GM18868 (cell line): ENCODE measurements at regions not wholly inside any gene's neighbourhood (a gene's known extent, or its start where the extent isn't known, plus 50 kb on each side); places are given as distances from the start of the nearest gene placed in this dataset.

Experiments
- ATAC-seq: cut with Tn5 transposase; IDR thresholded peaks from one replicate; pipeline ENCODE4 v1.9.1; 2021; ENCODE audit warnings: mild to moderate bottlenecking, moderate library complexity; ENCODE audit not compliant: unreplicated experiment

DNA sequence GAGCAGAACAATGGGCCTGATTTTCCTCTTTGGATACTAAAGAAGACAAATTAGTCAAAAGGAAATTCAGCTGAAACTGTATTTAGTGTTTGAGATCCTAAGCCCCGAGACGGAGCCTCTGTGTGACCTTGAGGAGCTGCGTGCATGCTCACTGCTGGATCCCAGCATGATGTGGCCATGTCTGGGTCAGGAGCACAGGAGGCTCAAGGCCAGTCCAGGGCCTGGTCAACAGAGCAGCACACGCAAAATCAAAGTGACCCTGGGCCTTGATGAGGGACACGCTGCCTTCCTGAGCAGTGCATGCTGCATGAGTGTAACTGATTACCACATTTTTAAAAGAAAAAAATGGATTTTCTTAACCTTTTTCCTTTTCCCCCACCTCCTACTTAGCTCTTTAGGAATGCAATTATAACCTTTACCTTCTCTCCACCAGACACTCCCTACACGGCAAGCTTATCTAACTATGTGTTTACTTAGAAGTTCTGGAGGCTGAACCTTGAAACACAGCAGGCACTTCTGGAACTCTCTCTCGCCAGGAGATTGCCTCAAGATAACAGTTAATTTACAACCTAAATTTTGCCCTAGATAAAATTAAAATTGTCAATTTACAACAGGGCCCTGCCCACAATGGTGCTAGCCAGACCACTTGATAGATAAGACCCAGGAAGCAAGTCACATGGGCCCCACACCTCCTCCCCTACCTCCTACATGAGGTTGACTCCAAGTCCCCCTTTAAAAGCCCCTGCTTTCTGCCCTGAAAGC, 144.6 kb downstream of the LRIG2 start:
- no peak for ATAC-seq

DNA sequence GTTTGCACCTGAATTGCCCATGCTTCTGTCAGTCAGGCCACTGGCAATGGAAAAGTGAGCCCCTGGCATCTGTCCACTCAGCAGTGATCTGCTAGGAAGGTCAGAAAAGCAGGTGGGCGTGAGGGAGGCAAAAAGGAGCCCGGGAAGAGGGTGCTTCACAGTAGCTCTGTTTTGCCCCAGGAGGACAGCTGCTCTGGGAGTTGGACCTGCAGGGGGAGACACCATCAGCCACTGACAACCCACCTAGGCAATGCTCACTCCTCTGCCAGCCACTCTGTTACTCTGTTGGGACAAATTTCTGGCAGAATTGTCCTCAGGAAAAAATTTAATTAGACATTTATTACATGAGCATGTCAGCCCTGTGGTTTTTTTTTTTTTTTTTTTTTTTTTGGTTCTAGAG, 146.4 kb downstream of the LRIG2 start:
- ATAC-seq: no peak

DNA sequence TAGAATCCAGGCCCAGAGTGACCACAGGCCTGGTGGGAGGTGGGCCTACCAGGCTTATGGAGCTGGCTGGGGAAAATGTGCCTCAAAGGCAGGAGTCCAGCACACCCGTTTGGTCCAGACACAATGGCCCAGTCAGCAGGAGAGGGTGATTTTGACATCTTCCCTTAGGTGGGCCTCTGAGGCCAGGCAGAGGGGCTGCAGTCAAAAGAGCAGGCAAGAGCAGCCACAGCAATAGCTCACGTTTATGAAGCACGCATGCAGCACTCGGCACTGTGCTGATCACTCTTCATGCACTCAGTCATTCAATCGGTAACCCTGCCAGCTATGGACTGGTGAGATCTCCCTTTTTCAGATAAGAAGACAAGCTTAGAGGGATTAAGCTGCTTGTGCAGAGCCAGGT, 146.8 kb downstream of the LRIG2 start:
- ATAC-seq: no peak

DNA sequence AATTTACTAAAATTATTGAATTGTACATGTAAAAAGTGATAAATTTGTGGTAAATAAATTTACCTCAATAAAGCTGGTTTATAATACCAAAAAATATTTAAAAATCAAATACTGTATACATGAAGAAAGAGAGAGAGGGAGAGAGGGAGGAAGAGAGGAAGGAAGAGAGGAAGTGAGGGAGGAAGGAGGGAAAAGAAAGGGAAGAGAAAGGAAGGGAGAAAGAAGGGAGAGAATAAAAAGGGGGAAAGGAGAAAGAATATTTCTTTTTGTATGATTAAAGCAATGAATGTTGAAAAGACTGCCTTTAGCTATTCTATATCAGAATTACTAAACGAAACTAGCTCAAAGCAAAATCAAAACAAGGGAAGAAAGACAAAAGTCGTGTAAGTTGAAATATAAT, 150.0 kb downstream of the LRIG2 start:
- ATAC-seq: no peak

DNA sequence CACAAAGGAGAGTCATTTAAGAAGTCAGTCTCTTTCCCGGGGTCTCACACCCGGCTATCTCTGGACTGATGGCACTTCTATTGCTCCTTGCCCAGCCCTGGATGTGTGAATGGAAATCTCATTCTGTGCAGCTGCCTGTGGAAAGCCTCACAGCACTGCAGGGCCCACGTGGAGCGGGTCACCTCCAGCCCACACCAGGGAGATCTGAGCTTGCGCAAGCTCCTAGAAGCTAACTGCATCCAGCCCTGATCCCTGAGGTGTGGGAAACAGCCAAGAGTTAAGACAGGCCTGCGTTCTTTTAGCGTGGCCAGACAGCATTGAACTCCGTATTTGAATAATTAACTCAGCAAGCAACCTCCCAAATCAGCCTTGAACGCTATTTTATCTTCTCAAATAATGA, 150.5 kb downstream of the LRIG2 start:
- ATAC-seq: no peak

DNA sequence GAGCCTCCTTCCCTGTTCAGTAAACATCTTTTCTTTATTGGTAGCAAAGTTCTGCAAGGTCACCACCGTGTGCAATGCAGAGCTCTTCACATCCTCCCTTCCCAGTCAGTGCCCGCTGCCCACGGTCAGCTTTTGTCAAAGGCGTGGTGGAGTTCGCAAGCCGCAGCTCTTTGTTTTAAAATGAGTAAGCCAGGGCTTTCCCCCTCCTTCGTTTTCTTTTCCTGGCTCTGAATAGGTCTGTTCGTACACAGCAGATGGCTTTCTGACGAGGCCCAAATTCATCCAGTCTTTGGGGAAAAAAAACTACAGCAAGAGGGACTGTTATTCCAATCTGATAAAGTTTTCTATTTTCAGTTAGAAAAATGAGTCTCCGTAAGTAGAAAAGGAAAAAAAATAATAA, 153.2 kb downstream of the LRIG2 start:
- ATAC-seq: no peak

DNA sequence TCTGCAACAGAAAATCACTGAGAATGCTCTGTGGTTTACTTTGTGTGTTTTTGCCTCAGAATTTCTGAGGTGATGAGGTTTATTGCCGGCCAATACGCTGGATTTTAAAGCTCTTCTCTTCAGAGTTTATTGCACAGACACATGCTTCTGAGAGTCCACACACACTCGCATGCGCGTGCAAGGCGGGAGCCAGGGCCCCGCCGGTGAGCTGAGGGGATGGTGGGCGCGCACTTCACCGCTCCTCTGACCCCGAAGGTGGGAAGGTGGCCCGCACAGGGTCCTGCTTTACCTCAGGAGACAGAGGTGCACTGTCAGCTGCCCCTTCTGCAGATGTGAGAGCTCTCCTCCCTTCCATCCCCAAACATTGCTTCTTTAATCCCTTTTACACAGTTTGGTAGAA, 158.4 kb upstream of the MAGI3 start:
- no peak for ATAC-seq

DNA sequence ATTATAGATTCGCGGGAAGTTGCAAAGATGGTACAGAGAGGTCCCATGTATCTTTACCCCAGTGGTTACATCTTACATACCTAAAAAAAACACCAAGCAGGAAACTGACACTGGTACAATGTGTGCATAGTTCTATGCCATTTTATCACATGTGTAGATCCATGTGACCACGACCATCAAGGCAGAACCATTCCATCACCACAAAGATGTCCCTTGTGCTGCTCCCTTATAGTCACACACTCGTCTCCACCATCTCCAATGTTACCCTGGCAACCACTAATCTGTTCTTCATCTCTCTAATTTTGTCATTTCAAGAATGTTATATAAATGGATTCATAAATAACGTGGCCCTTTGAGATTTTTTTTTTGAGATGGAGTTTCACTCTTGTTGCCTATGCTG, 156.9 kb upstream of the MAGI3 start:
- no peak for ATAC-seq

DNA sequence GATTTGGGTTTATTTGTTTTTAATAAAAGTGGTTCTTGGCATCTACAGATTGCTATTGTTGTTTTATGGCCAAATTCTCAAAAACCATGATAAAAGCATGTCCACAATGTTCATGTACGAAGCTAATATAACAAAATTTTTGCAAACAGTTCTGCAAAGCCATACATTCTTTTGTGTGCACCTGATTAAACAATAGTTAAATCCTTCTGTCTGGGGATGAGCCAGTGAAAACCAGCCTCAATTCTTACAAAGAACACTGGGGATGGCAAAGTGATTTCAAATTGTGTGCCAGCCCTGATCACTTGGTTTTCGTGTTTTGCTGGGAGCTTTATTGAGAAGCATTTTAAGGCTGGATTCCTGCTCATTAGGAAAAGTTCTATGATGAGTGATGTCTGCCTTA, 149.1 kb upstream of the MAGI3 start:
- ATAC-seq: no peak

DNA sequence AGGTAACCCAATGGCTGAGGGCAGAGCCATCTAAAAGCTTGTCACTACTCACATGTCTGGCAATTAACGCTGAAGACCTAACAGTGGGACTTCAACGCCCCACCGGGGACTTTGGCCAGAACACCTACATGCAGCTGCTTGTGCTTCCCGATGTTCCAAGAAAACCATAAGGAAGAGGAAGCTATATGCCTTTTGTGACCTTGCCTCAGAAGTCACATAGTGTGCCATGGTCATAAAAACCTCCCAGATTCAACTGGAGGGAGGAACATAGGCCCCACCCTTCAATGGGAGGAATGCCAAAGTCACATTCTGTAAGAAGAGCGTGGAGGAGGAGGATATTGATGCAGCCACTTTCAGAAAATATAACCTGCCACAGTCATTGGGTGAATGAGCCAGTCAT, 147.8 kb upstream of the MAGI3 start:
- no peak for ATAC-seq

DNA sequence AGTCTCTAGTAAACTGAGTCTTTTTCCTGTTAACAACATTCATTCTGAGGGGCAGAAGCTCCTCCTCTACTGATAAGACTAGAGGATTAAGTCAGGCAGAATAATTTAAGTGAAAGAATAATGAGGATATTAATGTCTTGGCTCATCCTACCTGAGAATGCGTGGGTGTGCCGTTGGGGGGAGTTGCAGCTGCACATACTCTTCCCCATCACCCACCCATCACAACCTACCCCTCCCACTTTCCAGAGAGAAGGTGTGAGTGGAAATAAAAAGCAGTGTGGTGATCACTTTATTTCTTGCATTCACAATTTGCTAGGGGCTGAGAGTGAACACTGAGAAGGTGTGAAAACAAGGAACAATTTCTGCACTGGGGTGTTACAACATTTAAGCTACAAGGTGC, 146.8 kb upstream of the MAGI3 start:
- no peak for ATAC-seq

DNA sequence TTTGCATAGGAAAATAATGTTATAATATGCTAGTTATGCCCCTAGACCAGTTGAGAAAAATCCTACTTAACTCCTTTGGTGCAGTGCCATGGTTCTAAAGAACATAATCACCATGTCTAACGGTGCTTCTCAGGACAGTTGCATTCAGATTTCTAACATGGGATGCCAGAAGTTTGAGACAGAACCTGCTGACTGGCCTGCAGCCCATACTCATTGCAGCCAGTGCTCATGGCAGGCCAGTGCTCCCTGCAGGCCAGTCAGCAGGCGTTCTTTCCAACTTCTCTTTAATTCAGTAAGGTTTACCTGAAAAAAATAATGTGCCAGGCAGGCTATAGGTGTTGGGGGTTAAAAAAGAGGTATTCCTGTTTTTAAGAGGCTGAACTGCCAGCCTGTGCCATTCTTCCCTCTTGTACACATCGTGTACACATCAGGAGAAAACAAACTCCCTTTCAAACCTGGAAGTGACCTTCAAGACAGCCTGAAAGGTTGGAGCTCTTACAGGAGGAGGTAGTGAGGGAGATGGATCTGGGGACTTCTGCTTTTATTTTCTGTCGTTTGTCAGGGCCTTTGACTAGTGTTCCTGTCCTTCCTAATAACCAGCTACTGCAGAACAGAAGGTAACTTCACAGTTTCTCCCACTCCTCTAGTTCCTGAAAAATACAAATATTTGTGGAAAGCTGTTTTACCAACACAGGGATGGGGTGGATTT, 146.0 kb upstream of the MAGI3 start:
- ATAC-seq: no peak

DNA sequence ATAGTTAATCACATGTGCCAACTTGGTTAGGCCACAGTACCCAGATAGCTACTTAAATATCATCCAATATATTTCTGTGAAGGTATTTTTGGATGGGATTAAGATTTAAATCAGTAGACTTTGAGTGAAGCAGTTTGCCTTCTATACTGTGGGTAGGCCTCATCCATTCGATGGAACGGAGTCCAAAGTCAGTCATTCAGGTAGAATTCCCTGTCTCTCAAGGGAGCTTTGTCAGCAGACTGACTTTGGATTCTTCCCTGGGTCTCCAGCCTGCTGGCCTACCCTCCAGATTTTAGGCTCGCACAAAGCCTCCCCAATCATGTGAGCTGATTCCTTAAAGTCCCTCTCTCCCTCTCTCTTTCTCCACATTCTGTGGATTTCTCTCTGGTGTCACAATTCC, 145.1 kb upstream of the MAGI3 start:
- no peak for ATAC-seq

DNA sequence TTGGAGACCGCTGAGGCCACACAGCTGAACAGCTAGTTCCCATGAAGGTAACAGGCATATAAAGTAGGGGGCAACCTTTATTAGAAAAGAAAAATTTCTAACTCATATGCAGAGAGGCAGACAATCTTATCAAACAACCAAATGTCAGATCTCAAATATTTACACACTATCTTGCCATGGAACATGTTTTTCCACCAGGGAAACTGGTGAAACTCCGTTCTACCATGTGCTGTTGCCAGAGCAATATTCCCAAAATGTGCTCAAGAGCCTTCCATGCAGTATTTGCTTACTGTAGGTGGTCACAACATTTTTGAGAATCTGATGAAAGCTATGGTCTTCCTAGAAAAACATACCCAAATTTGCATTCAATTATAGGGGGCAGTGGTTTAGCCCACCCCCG, 143.4 kb upstream of the MAGI3 start:
- no peak for ATAC-seq

DNA sequence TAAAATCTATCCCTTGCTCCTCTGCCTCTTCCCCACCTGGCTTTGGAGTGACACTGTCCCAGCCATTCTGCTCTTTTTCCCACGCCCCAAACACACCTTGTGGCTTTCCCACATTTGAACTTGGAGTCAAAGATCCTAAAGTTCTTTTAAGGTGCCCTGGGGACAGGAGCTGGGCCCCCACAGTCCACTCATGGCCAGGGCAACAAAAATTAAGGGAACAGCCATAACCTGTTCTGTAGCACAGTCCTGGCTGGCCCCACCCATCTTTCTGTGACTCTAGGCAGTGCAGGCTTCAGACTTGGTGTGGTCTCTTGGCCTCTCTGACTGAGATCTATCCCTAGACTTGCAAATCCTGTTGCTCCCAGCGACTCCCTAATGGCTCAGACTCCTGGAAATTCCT, 143.0 kb upstream of the MAGI3 start:
- no peak for ATAC-seq

DNA sequence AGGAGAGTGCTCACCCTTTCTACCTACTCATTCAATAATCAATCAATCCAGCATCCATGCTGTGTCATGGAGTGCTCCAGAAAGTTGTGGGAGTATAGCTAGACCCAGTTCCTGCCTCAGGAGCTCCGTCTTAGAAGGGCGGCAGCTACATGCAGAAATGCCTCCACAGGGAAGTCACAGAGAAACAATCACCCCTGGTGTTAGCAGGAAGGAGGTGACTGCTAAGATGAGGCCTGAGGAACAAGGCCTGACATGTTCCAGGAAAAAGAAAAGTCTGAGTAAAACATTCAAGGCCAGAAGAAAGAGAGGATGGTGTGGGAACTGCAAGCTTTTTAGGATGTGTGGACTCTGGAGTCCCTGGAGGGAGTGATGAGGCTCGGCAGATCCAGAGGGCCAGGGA, 142.5 kb upstream of the MAGI3 start:
- ATAC-seq: no peak

DNA sequence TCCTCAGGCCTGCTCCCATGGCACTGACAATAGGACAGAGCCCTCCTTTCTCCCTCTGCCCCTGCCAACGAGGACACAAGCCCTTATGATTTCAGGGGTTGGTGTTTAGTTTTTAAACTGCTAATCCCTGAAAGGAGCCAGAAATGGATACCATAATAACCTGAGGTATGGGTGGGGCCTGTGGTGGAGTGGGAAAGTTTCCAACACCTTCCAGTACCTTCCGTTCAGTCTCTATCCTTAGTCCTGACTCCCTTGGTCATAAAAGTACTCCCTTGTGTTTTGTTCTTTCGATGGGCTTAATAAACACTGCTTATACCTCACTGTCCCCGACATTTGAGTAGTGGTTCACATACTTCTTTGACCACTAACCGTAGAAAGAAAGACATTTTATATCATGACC, 141.8 kb upstream of the MAGI3 start:
- ATAC-seq: no peak

DNA sequence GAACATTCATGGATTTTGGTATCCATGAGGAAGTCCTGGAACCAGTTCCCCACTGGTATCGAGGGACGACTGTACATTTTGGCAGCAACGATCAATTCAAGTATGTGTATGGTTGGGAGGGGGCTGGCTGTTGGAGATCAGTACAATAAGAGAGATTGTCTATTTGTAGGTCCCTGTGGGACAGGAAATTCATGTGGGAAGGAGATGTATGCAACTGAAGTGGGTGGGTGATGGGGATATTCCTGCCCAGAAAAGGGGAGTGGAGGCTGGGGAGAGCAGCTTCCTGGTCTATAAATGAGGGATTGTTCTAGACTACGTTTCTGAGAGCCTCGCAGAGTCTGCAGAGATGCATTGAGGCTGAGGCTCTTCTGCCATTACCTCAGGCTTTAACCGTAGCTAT, 140.2 kb upstream of the MAGI3 start:
- no peak for ATAC-seq

DNA sequence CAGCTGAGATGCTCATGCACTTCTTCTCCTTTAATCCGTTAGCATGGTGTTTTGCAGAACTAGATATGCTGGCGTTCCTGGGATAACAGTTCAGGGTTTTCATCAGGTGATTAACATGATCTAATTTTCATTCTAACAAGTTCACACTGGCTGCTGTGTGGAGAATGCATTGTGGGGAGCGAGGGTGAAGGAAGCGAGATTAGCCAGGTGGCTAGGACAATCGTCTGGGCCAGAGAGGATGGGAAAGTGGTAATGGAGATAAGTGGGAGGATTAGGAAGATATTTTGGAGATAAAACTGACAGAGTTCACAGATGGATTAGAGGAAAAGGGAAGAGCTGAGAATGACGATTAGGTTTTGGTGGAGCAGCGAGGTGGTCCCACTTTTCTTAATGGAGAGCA, 138.1 kb upstream of the MAGI3 start:
- ATAC-seq: no peak

DNA sequence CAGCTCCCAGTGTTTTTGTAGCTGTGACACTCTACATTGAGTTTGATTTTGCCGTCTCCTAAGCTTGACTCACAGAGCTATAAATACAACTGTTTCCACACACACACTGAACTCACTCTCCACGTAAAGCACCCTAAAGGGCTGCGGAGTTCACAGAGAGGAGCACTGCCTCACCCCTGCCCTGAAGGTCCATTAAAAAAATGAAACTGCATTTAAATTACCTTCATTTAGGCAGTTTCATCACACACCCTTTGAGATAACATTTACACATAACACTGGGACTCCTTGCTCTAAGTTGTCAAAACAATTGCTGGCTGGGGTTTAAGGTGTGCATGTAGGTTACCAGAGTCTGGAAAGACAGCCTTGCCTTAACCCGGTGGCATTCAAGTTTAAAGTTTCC, 137.1 kb upstream of the MAGI3 start:
- no peak for ATAC-seq

DNA sequence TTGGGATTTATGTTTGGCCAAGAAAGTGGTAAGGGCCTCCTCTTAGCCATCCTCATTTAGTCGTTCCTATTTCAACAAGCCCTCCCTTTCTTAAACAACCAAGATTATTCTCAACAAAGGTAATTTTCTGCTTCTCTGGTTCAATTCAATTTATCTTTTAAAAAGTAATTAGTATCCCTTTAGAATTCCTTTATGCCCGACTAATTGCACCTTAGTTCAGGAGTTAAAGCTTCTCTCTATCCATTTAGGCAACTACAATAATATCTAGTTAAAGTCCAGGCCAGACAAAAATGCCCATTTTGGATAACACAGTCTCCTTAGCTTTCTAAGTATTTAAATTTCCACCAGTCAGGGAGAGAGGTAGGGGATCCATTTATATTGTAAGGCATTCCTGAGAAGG, 136.7 kb upstream of the MAGI3 start:
- ATAC-seq: no peak

DNA sequence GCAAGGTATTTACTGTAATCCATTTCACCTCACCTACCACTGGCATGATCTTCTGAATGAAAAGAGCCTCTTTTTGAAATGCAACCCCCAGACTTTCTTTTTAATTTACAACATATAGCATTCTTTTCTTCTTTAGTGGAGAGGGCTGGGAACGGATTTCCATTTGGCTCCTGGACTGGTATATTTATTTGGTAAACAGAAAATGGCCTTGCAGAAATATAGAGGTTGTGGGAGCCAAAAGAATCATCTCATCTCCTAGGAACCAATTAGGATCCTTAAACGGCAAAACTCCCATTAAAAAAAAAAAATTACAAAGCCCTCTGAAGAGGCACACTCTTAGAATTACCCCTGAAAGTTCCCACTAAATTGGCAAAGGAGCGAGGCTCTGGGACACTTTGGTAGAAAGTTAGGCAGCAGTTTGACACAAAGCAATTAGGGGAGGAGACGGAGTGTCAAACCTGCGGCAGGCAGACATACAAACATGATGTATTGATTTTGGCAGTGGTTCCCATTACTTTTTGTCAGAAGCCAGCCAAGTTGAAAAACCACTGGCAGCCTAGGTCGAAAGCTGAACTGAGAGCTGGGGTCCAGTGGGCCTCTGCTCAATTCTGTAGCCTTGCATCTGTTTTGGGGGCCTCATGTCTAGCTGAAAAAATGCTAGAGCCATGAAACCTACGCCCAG, 135.1 kb upstream of the MAGI3 start:
- no peak for ATAC-seq
